ACC112 (cell line): ENCODE measurements at regions not wholly inside any gene's neighbourhood (a gene's known extent, or its start where the extent isn't known, plus 50 kb on each side); places are given as distances from the start of the nearest gene placed in this dataset.
A peak's percentile ranks its signal among the peaks of the same experiment; 100 is the strongest.

Experiments
- H2AFZ ChIP-seq: fragments of 200-600 bp; sonication (generic); one replicate; pipeline ENCODE4 v1.6.0; 2017; ENCODE audit warnings: antibody characterized with exemption, low read length; ENCODE audit not compliant: unreplicated experiment
- H3K27ac ChIP-seq: fragments of 200-600 bp; sonication (generic); 2 replicates; pipeline ENCODE4 v1.5.1; 2014; ENCODE audit warnings: low read depth, mild to moderate bottlenecking, antibody characterized with exemption, low read length, moderate library complexity
- H3K27me3 ChIP-seq: fragments of 200-600 bp; sonication (generic); 2 replicates; pipeline ENCODE4 v1.6.1; 2014; ENCODE audit warnings: mild to moderate bottlenecking, antibody characterized with exemption, low read length, moderate library complexity, mixed read lengths; ENCODE audit not compliant: insufficient read depth
- H3K36me3 ChIP-seq: fragments of 200-600 bp; sonication (generic); 2 replicates; pipeline ENCODE4 v1.6.1; 2016; ENCODE audit warnings: mild to moderate bottlenecking, antibody characterized with exemption, low read length, moderate library complexity, mixed read lengths; ENCODE audit not compliant: insufficient read depth
- H3K4me1 ChIP-seq: fragments of 200-600 bp; sonication (generic); one replicate; pipeline ENCODE4 v1.6.1; 2016; ENCODE audit warnings: low read length, mixed read lengths; ENCODE audit not compliant: insufficient read depth, unreplicated experiment, control insufficient read depth
- H3K4me3 ChIP-seq: fragments of 200-600 bp; sonication (generic); 2 replicates; pipeline ENCODE4 v1.5.1; 2014; ENCODE audit warnings: mild to moderate bottlenecking, low read depth, low read length
- H3K79me2 ChIP-seq: fragments of 200-600 bp; sonication (generic); one replicate; pipeline ENCODE4 v1.6.0; 2016; ENCODE audit warnings: low read length; ENCODE audit not compliant: control insufficient read depth, unreplicated experiment, insufficient read depth

GRCh38 chr5:88666761-88667495, 216.1 kb downstream of the MEF2C start:
- peaks cover 99% of the 10 kb centered on the region for H3K27me3 ChIP-seq
- no peak overlapping the region for H3K27ac ChIP-seq
- no peaks in the 10 kb centered on the region for H3K79me2 ChIP-seq
- H2AFZ ChIP-seq = no peak overlapping the region
- H3K4me3 ChIP-seq = peak overlapping the region; percentile 72
- no peaks in the 10 kb centered on the region for H3K4me1 ChIP-seq
- H3K36me3 ChIP-seq = no peaks in the 10 kb centered on the region

GRCh38 chr5:88665750-88666215, 217.2 kb downstream of the MEF2C start:
- no peaks in the 10 kb centered on the region for H3K36me3 ChIP-seq
- no peak overlapping the region for H2AFZ ChIP-seq
- H3K4me1 ChIP-seq = peaks cover 6% of the 10 kb centered on the region
- peaks cover 98% of the 10 kb centered on the region for H3K27me3 ChIP-seq
- no peaks in the 10 kb centered on the region for H3K79me2 ChIP-seq
- H3K4me3 ChIP-seq = no peak overlapping the region
- no peak overlapping the region for H3K27ac ChIP-seq

- Histone ChIP-seq H2AFZ (no peak overlapping the region), H3K27me3 (peaks cover 98% of the 10 kb centered on the region), H3K4me3 (no peak overlapping the region), H3K27ac (no peak overlapping the region), H3K79me2 (no peaks in the 10 kb centered on the region), H3K36me3 (no peaks in the 10 kb centered on the region), H3K4me1 (peaks cover 6% of the 10 kb centered on the region)
These were observed 218.3 kb downstream of the MEF2C start for GRCh38 chr5:88664645-88665044.

- H3K27me3 ChIP-seq = peaks cover 98% of the 10 kb centered on the region
- no peaks in the 10 kb centered on the region for H3K36me3 ChIP-seq
- H3K4me1 ChIP-seq = peaks cover 6% of the 10 kb centered on the region
- H3K4me3 ChIP-seq = no peak overlapping the region
- no peaks in the 10 kb centered on the region for H3K79me2 ChIP-seq
- H3K27ac ChIP-seq = no peak overlapping the region
- no peak overlapping the region for H2AFZ ChIP-seq
These were observed 219.2 kb downstream of the MEF2C start for GRCh38 chr5:88663793-88664216.

- H3K4me1 ChIP-seq = peaks cover 6% of the 10 kb centered on the region
- H3K79me2 ChIP-seq = no peaks in the 10 kb centered on the region
- no peak overlapping the region for H3K4me3 ChIP-seq
- no peak overlapping the region for H3K27ac ChIP-seq
- H3K27me3 ChIP-seq = peaks cover 98% of the 10 kb centered on the region
- H2AFZ ChIP-seq = no peak overlapping the region
- H3K36me3 ChIP-seq = no peaks in the 10 kb centered on the region
These were observed 220.1 kb downstream of the MEF2C start for GRCh38 chr5:88662846-88663245.

GRCh38 chr5:88661806-88662207, 221.2 kb downstream of the MEF2C start:
- H3K27me3 ChIP-seq = peaks cover 97% of the 10 kb centered on the region
- H2AFZ ChIP-seq = no peak overlapping the region
- peaks cover 6% of the 10 kb centered on the region for H3K4me1 ChIP-seq
- no peak overlapping the region for H3K4me3 ChIP-seq
- no peaks in the 10 kb centered on the region for H3K36me3 ChIP-seq
- H3K79me2 ChIP-seq = no peaks in the 10 kb centered on the region
- H3K27ac ChIP-seq = no peak overlapping the region

- no peak overlapping the region for H3K27ac ChIP-seq
- H3K27me3 ChIP-seq = peaks cover 97% of the 10 kb centered on the region
- H3K36me3 ChIP-seq = no peaks in the 10 kb centered on the region
- peak overlapping the region; percentile 76 for H2AFZ ChIP-seq
- peaks cover 6% of the 10 kb centered on the region for H3K4me1 ChIP-seq
- H3K4me3 ChIP-seq = peak overlapping the region; percentile 74
- no peaks in the 10 kb centered on the region for H3K79me2 ChIP-seq
These were observed 221.8 kb downstream of the MEF2C start for GRCh38 chr5:88660947-88661805.

GRCh38 chr5:88660264-88660946, 222.6 kb downstream of the MEF2C start:
- peak overlapping the region; percentile 74 for H3K4me3 ChIP-seq
- H3K27me3 ChIP-seq = peaks cover 97% of the 10 kb centered on the region
- H3K27ac ChIP-seq = no peak overlapping the region
- no peaks in the 10 kb centered on the region for H3K36me3 ChIP-seq
- peaks cover 6% of the 10 kb centered on the region for H3K4me1 ChIP-seq
- no peak overlapping the region for H2AFZ ChIP-seq
- H3K79me2 ChIP-seq = no peaks in the 10 kb centered on the region

- no peaks in the 10 kb centered on the region for H3K36me3 ChIP-seq
- H3K79me2 ChIP-seq = no peaks in the 10 kb centered on the region
- H3K27me3 ChIP-seq = peaks cover 92% of the 10 kb centered on the region
- no peak overlapping the region for H3K4me3 ChIP-seq
- H2AFZ ChIP-seq = no peak overlapping the region
- H3K4me1 ChIP-seq = peaks cover 6% of the 10 kb centered on the region
- no peak overlapping the region for H3K27ac ChIP-seq
These were observed 223.3 kb downstream of the MEF2C start for GRCh38 chr5:88659529-88660263.

- H3K79me2 ChIP-seq = no peaks in the 10 kb centered on the region
- no peak overlapping the region for H3K4me3 ChIP-seq
- peaks cover 6% of the 10 kb centered on the region for H3K4me1 ChIP-seq
- no peaks in the 10 kb centered on the region for H3K36me3 ChIP-seq
- H3K27me3 ChIP-seq = peaks cover 91% of the 10 kb centered on the region
- H3K27ac ChIP-seq = no peak overlapping the region
- no peak overlapping the region for H2AFZ ChIP-seq
These were observed 224.1 kb downstream of the MEF2C start for GRCh38 chr5:88658886-88659285.
